Left colon (tissue), 2 donors: ENCODE measurements at regions not wholly inside any gene's neighbourhood (a gene's known extent, or its start where the extent isn't known, plus 50 kb on each side); places are given as distances from the start of the nearest gene placed in this dataset.
"Not testable (repeated sequence)": the region's sequence is repeated elsewhere in the genome, so short reads cannot be mapped to it uniquely, and the experiment has no call there.

Experiments
- ATAC-seq: fragments of 200-7000 bp; cut with Tn5 transposase; one replicate; pipeline ENCODE4 v1.9.1; 2020; ENCODE audit warnings: mild to moderate bottlenecking, moderate library complexity
- DNase-seq, 2 donors: peaks; one replicate each; pipeline ENCODE4 v3.0.0-alpha.2; 2020
- intact Hi-C, 2 donors: fragments of 100-400 bp; cut with DNase I in 1 of 2; cut with micrococcal nuclease in 1 of 2; formaldehyde crosslinking; loops; one replicate each; pipeline versions ENCODE4 v1.11.2 to v1.14.0; 2022; cut with DNase I, micrococcal nuclease
- donor health status: DM: no; HTN: no; CAD: no.
- donor health status: DM: yes; HTN: yes; CAD: no.

DNA sequence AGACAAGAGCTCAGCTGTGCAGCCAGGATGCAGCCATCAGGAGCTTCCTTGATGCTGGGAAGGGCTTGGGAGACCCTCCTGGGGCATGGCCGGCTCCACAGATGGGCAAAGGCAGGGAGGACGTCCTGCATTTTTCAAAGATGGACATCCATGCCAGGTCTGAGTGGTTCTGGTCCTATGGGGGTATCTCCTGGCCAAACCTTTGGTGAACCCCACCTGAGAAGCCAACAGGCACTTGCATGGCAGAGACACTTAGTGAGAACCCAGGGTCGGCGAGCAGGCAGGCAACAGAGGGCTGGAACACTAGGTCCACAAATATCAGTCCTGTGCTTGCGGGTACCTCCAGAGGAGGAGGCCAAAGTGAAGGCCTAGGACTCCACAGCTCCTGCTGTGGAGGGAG is 70.0 kb downstream of the KCTD15 start:
- DNase-seq (no peak), ATAC-seq (no peak)
- intact Hi-C loops = no loop called here

GRCh38 chr19:33868076-33868735 is 71.5 kb downstream of the KCTD15 start:
- intact Hi-C loops = no loop called here
- no peak for DNase-seq
- no peak for ATAC-seq

DNA sequence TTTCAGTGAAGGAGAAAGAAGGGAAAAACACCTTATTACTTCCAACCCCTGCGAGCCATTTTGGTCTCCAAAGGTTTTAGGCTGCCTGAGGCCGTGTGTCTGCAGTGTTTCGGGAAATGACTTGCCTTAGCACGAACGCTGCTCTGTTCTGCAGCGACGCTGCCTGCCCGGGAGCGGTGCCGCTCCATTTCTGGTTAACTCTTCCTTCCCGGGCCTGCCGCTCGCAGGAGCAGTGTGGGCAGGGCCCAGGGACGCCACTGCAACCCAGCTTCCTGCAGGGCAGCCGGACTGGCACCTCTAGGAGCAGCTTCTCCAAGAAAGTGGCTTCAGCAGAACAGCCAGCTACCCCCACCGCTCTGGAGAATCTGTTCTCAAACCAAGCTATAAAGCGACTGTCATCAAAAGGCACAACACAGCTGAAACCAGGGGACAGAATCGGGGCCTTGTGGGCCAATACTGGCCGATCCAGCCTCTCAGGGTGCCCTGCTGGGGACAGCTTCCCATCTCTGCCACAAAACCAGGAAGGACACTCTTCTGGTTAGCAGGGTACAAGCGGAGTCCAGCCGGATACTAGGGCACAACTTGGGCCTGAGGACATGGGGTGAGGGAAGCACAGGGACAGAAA is 72.2 kb downstream of the KCTD15 start:
- DNase-seq = peak; percentile 20 to 30
- ATAC-seq = peak; percentile 58
- intact Hi-C loops = no loop called here

GRCh38 chr19:33870298-33870932 is 73.7 kb downstream of the KCTD15 start:
- ATAC-seq, intact Hi-C loops, DNase-seq: not testable (repeated sequence)

GRCh38 chr19:33871605-33872004 is 74.9 kb downstream of the KCTD15 start:
- ATAC-seq = no peak
- DNase-seq = no peak
- intact Hi-C loops = no loop called here

- intact Hi-C loops = no loop called here
- ATAC-seq (no peak), DNase-seq (no peak)
Observed at GRCh38 chr19:33872445-33873320, 76.0 kb downstream of the KCTD15 start.

- intact Hi-C loops = no loop called here
Observed at GRCh38 chr19:33875071-33875470, 78.4 kb downstream of the KCTD15 start.

GRCh38 chr19:33876192-33876591 is 79.5 kb downstream of the KCTD15 start:
- intact Hi-C loops = no loop called here
- DNase-seq (no peak), ATAC-seq (no peak)

More at GRCh38 chr19:33875071-33875470, 78.4 kb downstream of the KCTD15 start:
- ATAC-seq = no peak
- no peak for DNase-seq

GRCh38 chr19:33878030-33878544 is 81.4 kb downstream of the KCTD15 start:
- no peak for ATAC-seq
- DNase-seq = no peak
- intact Hi-C loops = no loop called here

GRCh38 chr19:33878910-33879810 is 82.5 kb downstream of the KCTD15 start:
- DNase-seq = no peak
- no peak for ATAC-seq
- intact Hi-C loops = no loop called here

DNA sequence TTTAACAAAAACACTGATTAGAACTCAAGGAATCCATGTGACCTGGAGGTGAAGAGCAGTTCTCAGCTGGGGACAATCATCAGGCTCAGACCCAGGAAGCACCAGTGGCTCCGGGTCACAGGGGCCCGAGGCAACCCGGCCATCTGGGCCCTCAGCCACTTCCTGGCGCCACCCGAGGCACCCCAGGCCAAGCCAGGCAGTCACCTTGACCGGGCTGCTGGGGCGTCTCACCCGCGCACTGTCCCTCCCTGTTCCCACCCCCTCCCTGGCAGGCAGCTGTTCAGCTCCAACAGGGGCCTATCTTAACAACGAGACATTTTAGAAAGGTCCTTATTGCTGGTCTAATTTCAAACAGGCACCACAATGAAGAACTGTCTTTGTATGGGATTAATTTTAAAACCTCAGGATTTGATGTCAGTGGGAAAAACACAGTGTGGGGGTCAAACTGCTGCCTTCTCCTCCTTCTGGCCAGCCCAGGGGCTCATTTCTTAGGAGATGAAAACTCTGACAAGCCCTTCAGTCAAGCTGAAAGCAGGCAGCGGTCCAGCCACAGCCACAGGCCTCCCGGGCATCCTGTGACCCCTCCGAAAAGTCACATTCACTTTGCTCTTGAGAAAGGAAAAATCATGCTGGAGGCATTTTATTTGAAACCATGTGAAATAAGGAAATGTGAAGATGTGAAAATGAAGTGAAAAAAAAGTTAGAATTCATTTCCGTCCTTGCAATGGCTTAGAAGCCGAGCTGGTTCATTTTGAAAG is 83.3 kb downstream of the KCTD15 start:
- ATAC-seq (no peak), DNase-seq (no peak)
- intact Hi-C loops = no loop called here

DNA sequence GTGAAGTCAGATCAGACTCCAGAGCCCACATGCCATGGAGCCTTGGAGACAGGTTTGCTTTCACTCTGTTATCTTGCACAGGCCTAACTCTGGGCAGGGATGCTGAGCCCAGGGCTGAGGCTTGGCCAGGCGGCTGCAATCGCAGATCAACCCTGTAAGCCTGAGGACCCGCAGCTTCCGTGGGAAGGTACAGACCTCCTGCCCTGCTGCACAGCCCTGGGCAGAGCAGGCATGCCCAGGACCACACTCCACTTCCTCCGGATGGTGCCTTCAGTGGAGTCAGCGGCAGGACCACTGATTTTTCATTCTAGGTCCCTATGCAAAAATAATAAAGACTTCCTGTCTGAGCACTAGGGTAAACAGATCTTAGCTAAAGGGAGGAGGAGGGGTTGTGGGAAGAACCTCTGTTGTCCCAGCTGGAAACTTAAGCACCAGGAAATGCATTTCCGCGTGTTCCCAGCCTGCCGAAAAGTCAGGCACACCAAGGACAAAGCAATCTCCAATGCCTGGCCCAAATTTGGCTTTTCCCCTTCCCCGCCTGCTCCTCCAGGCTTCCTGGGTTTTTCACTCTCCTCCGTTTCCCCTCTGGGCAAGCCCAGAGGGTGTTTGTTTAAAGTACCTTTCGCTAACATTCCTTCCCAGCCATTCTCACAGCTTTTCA is 87.3 kb downstream of the KCTD15 start:
- DNase-seq (no peak), ATAC-seq (no peak)
- intact Hi-C loops = no loop called here

DNA sequence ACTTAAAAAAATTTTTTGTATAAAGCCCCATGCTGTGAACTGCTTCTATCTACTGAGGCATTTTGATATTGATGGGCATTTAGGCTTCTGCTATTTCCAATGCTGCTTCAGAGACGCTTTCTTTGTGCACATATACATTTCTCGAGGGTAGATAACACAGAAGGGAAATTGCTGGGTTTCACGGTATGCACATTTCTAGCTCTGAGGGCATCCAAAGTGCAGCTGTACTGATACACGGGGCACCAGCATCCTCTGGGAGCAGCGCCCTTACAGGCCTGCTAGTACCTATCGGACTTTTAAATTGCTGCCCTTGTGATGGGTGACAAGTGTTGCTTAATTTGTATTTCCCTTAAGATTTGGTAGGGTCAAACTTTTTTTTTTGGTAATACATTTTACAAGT is 88.6 kb downstream of the KCTD15 start:
- intact Hi-C loops = no loop called here

DNA sequence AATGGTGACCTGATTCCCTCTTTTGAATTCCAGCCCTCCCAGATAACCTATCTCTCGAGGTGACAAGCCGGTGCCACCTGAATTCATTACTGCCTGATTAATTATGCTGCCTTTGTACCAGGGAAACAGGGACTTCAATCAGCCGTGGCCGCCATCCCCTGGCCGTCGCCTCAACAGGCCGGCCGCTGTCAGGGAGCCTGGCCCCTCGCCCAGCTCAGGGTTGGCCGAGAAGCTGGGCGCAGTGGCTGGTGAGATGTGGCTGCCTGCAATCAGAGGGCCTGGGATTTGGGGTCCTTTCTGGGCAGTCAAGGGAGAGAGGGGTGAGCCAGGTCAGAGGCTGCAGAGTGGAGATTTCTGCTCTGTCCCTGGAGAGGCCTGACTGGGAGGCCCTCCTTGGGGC is 91.2 kb downstream of the KCTD15 start:
- intact Hi-C loops = no loop called here
- ATAC-seq (no peak), DNase-seq (no peak)

More for the DNA sequence above, 88.6 kb downstream of the KCTD15 start:
- ATAC-seq (no peak), DNase-seq (no peak)

- DNase-seq (no peak), ATAC-seq (no peak)
- intact Hi-C loops = no loop called here
Observed at GRCh38 chr19:33888665-33889064, 92.0 kb downstream of the KCTD15 start.

GRCh38 chr19:33890569-33890968 is 93.9 kb downstream of the KCTD15 start:
- no peak for DNase-seq
- intact Hi-C loops = no loop called here
- no peak for ATAC-seq

DNA sequence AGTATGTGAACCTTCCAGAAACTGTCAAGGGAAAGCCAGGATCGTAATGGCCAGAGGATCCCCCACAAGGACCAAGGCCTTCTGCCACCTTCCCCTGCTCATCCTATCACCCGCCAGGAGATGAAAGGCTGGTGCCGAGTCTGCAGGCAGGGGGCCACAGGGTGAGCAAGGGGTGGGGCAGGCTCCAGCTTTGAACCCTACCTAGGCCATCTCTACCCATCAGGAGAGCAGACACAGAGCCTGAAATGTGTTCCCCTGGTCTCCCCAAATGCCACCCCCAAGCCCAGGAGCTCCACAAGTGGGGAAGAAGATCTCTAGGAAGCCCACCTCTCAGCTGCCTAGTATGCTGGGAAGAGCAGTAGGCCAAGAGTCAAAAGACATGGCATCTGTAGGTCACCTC is 95.1 kb downstream of the KCTD15 start:
- ATAC-seq (no peak), DNase-seq (no peak)
- intact Hi-C loops = no loop called here
